ENCODE measurements at regions not wholly inside any gene's neighbourhood (a gene's known extent, or its start where the extent isn't known, plus 50 kb on each side); places are given as distances from the start of the nearest gene placed in this dataset.

GRCh38 chr2:220259662-220260061, 632.2 kb downstream of the SLC4A3 start:
- Histone ChIP-seq H2AFZ (ENCODE audit: low read length) (no peak overlapping the region), H3K4me2 (ENCODE audit: low read depth, low read length, poor library complexity, severe bottlenecking) (no peak overlapping the region), H3K4me1 (ENCODE audit: insufficient read depth, low read length, poor library complexity, severe bottlenecking) (no peaks in the 10 kb centered on the region), H3K9ac (ENCODE audit: low read depth, low read length, poor library complexity, severe bottlenecking) (no peak overlapping the region), H3K27me3 (ENCODE audit: insufficient read depth, low read length, poor library complexity, severe bottlenecking) (no peaks in the 10 kb centered on the region), H3K9me2 (replicated peaks; ENCODE audit: low read depth, low read length) (no peaks in the 10 kb centered on the region), H3K36me3 (ENCODE audit: insufficient read depth, low read length) (no peaks in the 10 kb centered on the region), H4K20me1 (ENCODE audit: insufficient read depth, low read length, poor library complexity, severe bottlenecking) (no peaks in the 10 kb centered on the region), H3K79me2 (ENCODE audit: insufficient read depth, low read length) (no peaks in the 10 kb centered on the region), H3K4me3 (ENCODE audit: low read length, poor library complexity, severe bottlenecking) (no peak overlapping the region), H3F3A (ENCODE audit: low read depth) (no peaks in the 10 kb centered on the region), H3K9me3 (ENCODE audit: insufficient read depth, low read depth, low read length) (0 out of 2 replicates have a peak, but pooled peaks cover 4% of the 10 kb centered on the region)
- no peak for TF ChIP-seq EZH2phosphoT487 (IDR thresholded peaks at IDR 0.05; ENCODE audit: borderline replicate concordance)
- TF ChIP-seq CTCF (conservative IDR thresholded peaks at IDR 0.05; ENCODE audit: low read length): no peak

- Histone ChIP-seq H3K4me2 (ENCODE audit: low read depth, low read length, poor library complexity, severe bottlenecking) (no peak overlapping the region), H3K36me3 (ENCODE audit: insufficient read depth, low read length) (no peaks in the 10 kb centered on the region), H3K9me3 (ENCODE audit: insufficient read depth, low read depth, low read length) (0 out of 2 replicates have a peak, but pooled peaks cover 4% of the 10 kb centered on the region), H2AFZ (ENCODE audit: low read length) (no peak overlapping the region), H3K9ac (ENCODE audit: low read depth, low read length, poor library complexity, severe bottlenecking) (no peak overlapping the region), H3K27me3 (ENCODE audit: insufficient read depth, low read length, poor library complexity, severe bottlenecking) (no peaks in the 10 kb centered on the region), H3K79me2 (ENCODE audit: insufficient read depth, low read length) (no peaks in the 10 kb centered on the region), H3F3A (ENCODE audit: low read depth) (no peaks in the 10 kb centered on the region), H3K4me1 (ENCODE audit: insufficient read depth, low read length, poor library complexity, severe bottlenecking) (no peaks in the 10 kb centered on the region), H3K9me2 (replicated peaks; ENCODE audit: low read depth, low read length) (no peaks in the 10 kb centered on the region), H4K20me1 (ENCODE audit: insufficient read depth, low read length, poor library complexity, severe bottlenecking) (no peaks in the 10 kb centered on the region), H3K4me3 (ENCODE audit: low read length, poor library complexity, severe bottlenecking) (no peak overlapping the region)
- TF ChIP-seq CTCF (conservative IDR thresholded peaks at IDR 0.05; ENCODE audit: low read length) (no peak), EZH2phosphoT487 (IDR thresholded peaks at IDR 0.05; ENCODE audit: borderline replicate concordance) (no peak)
These were observed 635.9 kb downstream of the SLC4A3 start for GRCh38 chr2:220263300-220263699.

GRCh38 chr2:220269367-220269766, 641.9 kb downstream of the SLC4A3 start:
- Histone ChIP-seq H3K9me2 (replicated peaks; ENCODE audit: low read depth, low read length) (no peaks in the 10 kb centered on the region), H3K79me2 (ENCODE audit: insufficient read depth, low read length) (no peaks in the 10 kb centered on the region), H3K9ac (ENCODE audit: low read depth, low read length, poor library complexity, severe bottlenecking) (no peak overlapping the region), H3K4me2 (ENCODE audit: low read depth, low read length, poor library complexity, severe bottlenecking) (no peak overlapping the region), H3K9me3 (ENCODE audit: insufficient read depth, low read depth, low read length) (no peaks in the 10 kb centered on the region), H3K36me3 (ENCODE audit: insufficient read depth, low read length) (no peaks in the 10 kb centered on the region), H3K4me1 (ENCODE audit: insufficient read depth, low read length, poor library complexity, severe bottlenecking) (no peaks in the 10 kb centered on the region), H3K4me3 (ENCODE audit: low read length, poor library complexity, severe bottlenecking) (no peak overlapping the region), H3F3A (ENCODE audit: low read depth) (no peaks in the 10 kb centered on the region), H2AFZ (ENCODE audit: low read length) (no peak overlapping the region), H4K20me1 (ENCODE audit: insufficient read depth, low read length, poor library complexity, severe bottlenecking) (no peaks in the 10 kb centered on the region), H3K27me3 (ENCODE audit: insufficient read depth, low read length, poor library complexity, severe bottlenecking) (no peaks in the 10 kb centered on the region)
- no peak for TF ChIP-seq EZH2phosphoT487 (IDR thresholded peaks at IDR 0.05; ENCODE audit: borderline replicate concordance)
- TF ChIP-seq CTCF (conservative IDR thresholded peaks at IDR 0.05; ENCODE audit: low read length): no peak

Data from Loucy (cell line).